ENCODE measurements at regions not wholly inside any gene's neighbourhood (a gene's known extent, or its start where the extent isn't known, plus 50 kb on each side); places are given as distances from the start of the nearest gene placed in this dataset.

DNA sequence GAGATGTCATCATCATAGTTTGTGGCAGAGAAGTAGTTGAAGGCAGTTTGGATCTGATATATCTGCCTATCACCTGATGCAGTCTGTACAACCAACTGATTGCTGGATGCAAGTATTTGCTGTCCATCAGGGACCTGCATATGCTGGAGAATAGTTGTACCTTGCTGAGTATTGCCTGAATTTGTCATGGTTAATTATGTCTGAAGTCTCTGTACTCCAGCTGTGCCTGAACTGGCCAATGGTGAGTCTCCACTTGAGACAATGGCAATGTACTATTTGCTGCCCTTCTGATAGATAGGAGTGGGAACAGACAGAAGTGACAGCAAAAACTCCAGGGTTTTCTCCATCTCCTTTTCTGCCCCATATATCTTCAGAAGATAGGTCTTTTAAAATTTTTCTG, 531.5 kb downstream of the EPHA7 start:
- Histone ChIP-seq H3K4me3 (ENCODE audit: extremely low read depth in 1 of 4, insufficient read depth in 2 of 4, low read depth in 3 of 4, low read length in 4 of 4) (no peak overlapping the region), H4K8ac (ENCODE audit: extremely low read depth, insufficient read depth, low read length) (no peak overlapping the region), H3K4ac (replicated peaks; ENCODE audit: insufficient read length, low read depth, low read length) (no peak overlapping the region), H3K23me2 (ENCODE audit: low read depth, low read length) (no peaks in the 10 kb centered on the region), H4K5ac (ENCODE audit: insufficient read length, low read depth, low read length) (no peak overlapping the region), H2BK120ac (replicated peaks; ENCODE audit: low read depth, low read length) (no peak overlapping the region), H2AFZ (ENCODE audit: low read length) (no peak overlapping the region), H4K91ac (replicated peaks; ENCODE audit: insufficient read length, low read length) (no peak overlapping the region), H3K56ac (replicated peaks; ENCODE audit: insufficient read length, low read depth, low read length) (no peak overlapping the region), H3K27me3 (replicated peaks in 1 of 4; ENCODE audit: control insufficient read depth in 3 of 4, extremely low read depth in 1 of 4, insufficient read depth in 3 of 4, low read length in 3 of 4) (no peaks in the 10 kb centered on the region), H4K20me1 (replicated peaks in 1 of 2; ENCODE audit: control insufficient read depth in 1 of 2, insufficient read depth in 2 of 2, low read length in 2 of 2) (no peaks in the 10 kb centered on the region), H3K79me2 (ENCODE audit: control insufficient read depth in 1 of 2, insufficient read depth in 2 of 2, low read length in 2 of 2) (no peaks in the 10 kb centered on the region), H3K23ac (ENCODE audit: insufficient read length) (no peak overlapping the region), H3K79me1 (ENCODE audit: low read depth, low read length) (no peaks in the 10 kb centered on the region), H2BK12ac (ENCODE audit: low read depth, low read length) (no peak overlapping the region), H3K9ac (replicated peaks in 1 of 4; ENCODE audit: extremely low read depth in 1 of 4, low read depth in 3 of 4, low read length in 3 of 4) (no peak overlapping the region), H2BK15ac (ENCODE audit: low read length) (no peak overlapping the region), H3K9me3 (ENCODE audit: insufficient read depth in 2 of 2, low read depth in 1 of 2, low read length in 1 of 2) (no peaks in the 10 kb centered on the region), H3K4me1 (replicated peaks in 1 of 4; ENCODE audit: control insufficient read depth in 3 of 4, insufficient read depth in 4 of 4, low read length in 3 of 4) (no peaks in the 10 kb centered on the region), H3K4me2 (ENCODE audit: insufficient read depth in 1 of 2, low read depth in 2 of 2, low read length in 2 of 2) (no peak overlapping the region), H2AK5ac (ENCODE audit: low read depth, low read length) (no peak overlapping the region), H3K27ac (ENCODE audit: low read depth, low read length) (no peak overlapping the region), H3K36me3 (ENCODE audit: control insufficient read depth in 2 of 4, insufficient read depth in 4 of 4, low read length in 3 of 4) (no peaks in the 10 kb centered on the region), H2BK20ac (ENCODE audit: low read length) (no peak overlapping the region), H3K18ac (ENCODE audit: extremely low read depth, low read length) (no peak overlapping the region), H2BK5ac (ENCODE audit: low read depth, low read length) (no peak overlapping the region), H3K14ac (ENCODE audit: insufficient read length) (no peak overlapping the region)
- DNase-seq (ENCODE audit: low read depth in 1 of 2, low spot score in 2 of 2), result no peak
- TF ChIP-seq ASH2L (IDR thresholded peaks at IDR 0.05; ENCODE audit: low read length) (no peak), POLR2A (IDR thresholded peaks at IDR 0.05; ENCODE audit: control extremely low read depth in 1 of 2, low read depth in 2 of 2, low read length in 2 of 2) (no peak), SP2 (IDR thresholded peaks at IDR 0.05; ENCODE audit: low read length) (no peak), HDAC6 (IDR thresholded peaks at IDR 0.05; ENCODE audit: low read depth, low read length) (no peak), CBX5 (IDR thresholded peaks at IDR 0.05; ENCODE audit: low read depth, low read length) (no peak), TEAD4 (IDR thresholded peaks at IDR 0.05; ENCODE audit: low read depth, low read length) (no peak), SIN3A (conservative IDR thresholded peaks at IDR 0.05 in 1 of 2, IDR thresholded peaks at IDR 0.05 in 1 of 2; ENCODE audit: low read depth in 1 of 2, low read length in 2 of 2) (no peak), SIRT6 (IDR thresholded peaks at IDR 0.05; ENCODE audit: low read length) (no peak), CHD2 (IDR thresholded peaks at IDR 0.05; ENCODE audit: low read length) (no peak), RNF2 (IDR thresholded peaks at IDR 0.05; ENCODE audit: borderline replicate concordance, low read depth, low read length, missing control alignments, poor library complexity, severe bottlenecking) (no peak)
- TF ChIP-seq, protein P1, sequence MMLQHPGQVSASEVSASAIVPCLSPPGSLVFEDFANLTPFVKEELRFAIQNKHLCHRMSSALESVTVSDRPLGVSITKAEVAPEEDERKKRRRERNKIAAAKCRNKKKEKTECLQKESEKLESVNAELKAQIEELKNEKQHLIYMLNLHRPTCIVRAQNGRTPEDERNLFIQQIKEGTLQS (IDR thresholded peaks at IDR 0.05; ENCODE audit: insufficient read depth, low read depth, low read length), result no peak
- POLR2A ChIA-PET (ENCODE audit: partially characterized antibody), result no interaction called here
- no peak for FAIRE-seq
- CTCF ChIA-PET (ENCODE audit: partially characterized antibody), result interaction anchor here (1.2 kb wide), 1 partner anchor 13 kb away, joined by 3 read pairs; no protein-coding TSS in a partner anchor

All from H1 (cell line).